HG03520 (cell line): ENCODE measurements at regions not wholly inside any gene's neighbourhood (a gene's known extent, or its start where the extent isn't known, plus 50 kb on each side); places are given as distances from the start of the nearest gene placed in this dataset.
"Not testable (repeated sequence)": the region's sequence is repeated elsewhere in the genome, so short reads cannot be mapped to it uniquely, and the experiment has no call there.

ENCODE experiments used
- ATAC-seq: cut with Tn5 transposase; IDR thresholded peaks from one replicate; pipeline ENCODE4 v1.9.1; 2021; ENCODE audit warnings: mild to moderate bottlenecking, moderate library complexity; ENCODE audit not compliant: unreplicated experiment

DNA sequence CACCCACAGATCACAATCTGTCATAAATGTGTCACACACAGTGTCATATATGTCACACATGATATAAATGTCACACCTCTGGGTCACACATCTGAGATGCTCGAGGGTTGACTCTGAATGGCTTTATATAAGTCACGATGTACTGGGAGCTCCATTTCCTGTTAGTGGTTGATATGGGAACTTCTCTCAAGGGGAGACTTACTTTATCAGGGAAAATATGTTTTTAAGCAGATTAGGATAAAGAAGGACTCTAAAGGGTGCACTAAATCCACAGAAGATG is 83.9 kb upstream of the MEF2A start:
- ATAC-seq = no peak

DNA sequence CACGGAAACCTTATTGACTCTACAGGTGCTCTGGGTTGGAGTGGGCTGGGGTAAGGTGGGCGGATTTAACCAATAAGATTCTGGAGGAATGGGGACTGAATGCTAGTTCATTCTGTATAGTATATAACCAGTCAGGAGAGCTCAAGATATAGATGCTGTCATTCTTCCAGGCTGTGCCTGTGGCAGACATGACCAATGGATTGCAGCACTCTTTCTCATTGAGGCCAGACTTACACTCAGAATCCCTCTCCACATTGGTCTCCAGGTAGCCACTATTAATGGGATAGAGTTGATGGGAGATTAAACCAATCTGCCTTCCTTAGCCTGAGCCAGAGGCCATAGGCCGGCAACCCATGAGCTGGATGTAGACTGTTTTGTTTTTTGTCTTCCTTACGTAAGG is 82.8 kb upstream of the MEF2A start:
- ATAC-seq = no peak

DNA sequence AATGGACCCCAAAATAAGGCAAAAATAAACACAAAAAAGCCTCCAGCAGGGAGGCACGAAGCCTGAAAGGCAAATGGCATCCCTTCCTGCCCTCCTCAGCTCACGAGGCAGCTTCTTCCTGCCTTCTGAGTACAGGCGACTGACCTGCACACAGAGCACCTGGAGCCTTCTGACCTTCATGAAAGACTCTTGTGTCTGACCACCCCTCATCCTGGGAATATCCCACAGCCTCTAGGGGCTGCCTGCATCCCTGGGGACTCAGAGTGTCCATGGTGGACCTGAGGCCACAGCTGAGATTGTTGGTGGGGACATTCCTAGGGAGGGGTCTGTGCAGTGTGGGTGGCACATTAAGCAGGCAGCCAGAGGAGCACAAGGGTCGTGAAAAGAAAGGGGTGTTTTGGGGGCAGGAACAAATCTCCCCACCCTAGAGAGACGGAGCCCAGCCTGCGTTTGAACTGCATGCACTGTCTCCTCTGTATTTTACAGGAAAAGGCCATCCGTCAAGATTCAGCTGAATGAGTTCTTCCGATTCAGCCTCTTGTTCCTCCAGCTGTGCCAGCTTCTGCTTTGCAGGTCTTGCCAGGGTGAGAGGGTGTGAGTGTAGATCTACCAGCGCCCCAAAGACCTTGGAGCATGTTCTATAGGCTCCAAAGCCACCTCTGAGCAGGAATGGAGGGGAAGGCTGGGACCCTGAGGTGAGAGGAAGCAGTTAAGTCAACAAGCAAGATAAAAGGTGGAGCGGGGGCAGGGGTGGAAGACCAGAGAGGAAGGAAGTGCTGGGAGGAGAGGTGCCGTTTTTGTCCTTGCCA is 80.4 kb upstream of the MEF2A start:
- ATAC-seq = no peak

DNA sequence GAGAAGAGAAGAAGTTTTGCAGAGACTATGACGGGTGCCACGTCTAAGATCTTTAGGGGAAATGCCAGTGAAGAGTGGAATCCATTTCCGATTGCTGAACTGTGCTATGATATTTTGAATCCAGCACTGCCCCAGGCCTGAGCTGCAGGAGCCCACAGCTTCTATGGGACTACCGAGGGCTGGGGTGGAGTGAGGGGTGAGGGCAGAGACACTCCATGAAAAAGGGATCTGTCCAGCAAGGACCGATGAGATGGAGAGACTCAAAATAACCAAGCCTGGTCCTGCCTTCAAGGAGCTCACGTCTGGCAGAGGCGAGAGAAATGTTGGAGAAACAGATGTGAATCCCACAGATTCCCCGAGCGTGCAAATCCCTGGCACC is 79.8 kb upstream of the MEF2A start:
- ATAC-seq = no peak

DNA sequence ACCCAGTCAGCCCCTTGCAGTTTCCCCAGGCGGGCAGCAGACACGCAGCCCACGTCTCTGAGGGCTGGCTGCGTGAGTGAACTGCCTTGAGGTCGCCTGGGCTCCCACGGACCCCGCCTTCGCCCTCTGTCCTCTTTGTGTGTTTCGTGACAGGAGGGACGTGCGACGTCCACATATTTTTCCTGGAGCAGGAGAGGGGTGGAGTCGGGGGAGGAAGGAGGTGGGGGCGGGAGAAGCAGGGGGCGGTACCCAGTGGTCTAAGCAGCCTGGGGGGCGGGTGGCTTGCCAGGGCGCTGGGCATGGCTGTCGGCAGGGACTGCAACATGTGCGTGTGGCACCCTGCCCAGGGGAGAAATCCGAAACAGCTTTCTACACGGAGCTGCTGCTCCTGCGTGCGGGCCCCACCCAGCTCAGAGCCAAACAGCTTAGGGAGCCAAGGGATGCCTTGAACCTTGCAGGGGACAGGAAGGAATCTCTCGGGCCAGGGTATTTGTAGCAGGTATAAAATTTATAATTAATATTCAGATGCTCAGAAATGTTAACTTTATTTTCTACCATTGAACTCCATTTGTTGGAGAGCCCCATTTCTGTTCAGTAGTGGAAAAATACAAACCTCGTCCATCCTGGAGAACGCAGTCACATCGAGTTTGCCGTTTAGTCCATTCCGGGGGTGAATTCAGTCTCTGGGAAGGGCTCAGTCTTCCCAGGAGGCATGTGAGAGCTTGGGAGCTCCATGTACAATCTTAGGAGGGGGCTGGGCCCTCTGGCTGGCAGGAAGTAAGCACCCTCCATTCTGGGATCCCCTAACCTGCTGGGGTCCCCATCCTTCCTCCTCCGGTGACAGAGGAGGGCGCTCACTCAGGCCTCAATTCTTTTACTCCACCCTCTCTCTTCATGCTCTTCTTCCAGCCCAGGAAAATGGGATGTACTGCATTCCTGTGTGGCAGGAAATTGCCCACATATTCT is 79.1 kb upstream of the MEF2A start:
- no peak for ATAC-seq

DNA sequence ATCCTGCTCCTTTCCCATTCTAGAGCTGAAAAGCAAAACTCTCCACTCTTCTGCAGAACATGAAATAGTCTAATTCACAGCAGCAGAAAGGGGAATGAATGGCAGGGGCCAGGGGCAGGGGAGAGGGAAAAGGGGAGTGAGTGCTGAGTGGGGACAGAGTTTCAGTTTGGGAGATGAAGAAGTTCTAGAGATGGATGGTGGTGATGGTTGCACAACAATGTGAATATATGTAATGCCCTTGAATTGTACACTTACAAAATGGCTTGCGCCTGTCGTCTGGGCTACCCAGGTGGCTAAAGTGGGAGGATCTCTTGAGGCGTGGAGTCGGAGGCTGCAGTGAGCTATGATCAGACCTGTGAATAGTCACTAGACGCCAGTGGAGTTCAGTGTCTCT is 78.5 kb upstream of the MEF2A start:
- no peak for ATAC-seq

DNA sequence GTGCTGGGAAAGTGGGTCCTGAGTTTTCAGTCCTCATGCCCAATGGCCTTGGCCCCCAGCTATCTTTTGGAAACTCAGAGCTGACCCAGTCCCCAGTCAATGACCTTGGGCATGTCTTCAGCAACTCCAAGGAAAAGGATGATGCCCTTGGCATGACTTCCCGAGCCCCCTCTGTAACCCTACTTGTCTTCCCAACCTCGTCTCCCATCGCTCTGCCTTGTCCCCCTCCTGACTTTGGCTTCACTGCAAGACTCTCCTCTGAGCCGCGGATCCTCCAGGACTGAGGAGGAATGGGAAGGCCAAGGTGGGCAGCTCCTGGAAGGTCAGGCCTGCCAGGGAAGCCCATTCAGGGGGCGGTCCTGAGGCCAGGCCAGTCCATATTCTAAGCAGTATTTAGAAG is 73.5 kb upstream of the MEF2A start:
- ATAC-seq = no peak

DNA sequence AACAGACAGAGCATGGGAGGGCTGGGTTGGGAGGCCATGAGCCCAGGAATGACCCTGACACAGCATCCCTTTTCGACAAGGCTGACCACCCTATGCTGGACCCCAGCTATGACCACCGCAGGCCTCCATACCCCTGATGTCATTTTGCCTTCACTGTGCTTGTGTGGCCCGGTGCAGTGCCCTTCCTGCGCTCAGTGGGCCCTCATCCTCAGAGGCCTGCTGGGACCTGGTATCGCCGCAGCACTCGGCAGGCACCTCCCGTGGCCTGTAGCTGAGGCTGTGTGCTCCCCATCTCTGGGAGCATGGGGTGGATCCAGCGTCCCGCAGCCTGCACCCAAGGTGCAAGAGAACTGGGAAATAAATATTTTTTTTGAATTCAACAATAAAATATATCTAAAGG is 73.1 kb upstream of the MEF2A start:
- no peak for ATAC-seq

DNA sequence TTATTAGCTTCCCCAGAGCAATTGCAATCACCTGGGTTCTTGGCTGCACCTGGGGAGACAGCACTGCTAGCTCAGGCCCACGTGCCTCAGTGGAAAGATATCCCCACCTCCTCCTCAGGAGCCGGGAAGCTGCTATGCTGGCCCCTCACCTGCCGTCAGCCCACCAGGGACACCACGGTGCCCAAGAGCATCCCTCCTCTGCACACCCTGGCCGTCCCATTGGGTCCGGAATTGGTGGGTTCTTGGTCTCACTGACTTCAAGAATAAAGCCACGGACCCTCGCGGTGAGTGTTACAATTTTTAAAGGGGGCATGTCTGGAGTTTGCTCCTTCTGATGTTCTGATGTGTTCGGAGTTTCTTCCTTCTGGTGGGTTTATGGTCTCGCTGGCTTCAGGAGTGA is 72.3 kb upstream of the MEF2A start:
- ATAC-seq = no peak

DNA sequence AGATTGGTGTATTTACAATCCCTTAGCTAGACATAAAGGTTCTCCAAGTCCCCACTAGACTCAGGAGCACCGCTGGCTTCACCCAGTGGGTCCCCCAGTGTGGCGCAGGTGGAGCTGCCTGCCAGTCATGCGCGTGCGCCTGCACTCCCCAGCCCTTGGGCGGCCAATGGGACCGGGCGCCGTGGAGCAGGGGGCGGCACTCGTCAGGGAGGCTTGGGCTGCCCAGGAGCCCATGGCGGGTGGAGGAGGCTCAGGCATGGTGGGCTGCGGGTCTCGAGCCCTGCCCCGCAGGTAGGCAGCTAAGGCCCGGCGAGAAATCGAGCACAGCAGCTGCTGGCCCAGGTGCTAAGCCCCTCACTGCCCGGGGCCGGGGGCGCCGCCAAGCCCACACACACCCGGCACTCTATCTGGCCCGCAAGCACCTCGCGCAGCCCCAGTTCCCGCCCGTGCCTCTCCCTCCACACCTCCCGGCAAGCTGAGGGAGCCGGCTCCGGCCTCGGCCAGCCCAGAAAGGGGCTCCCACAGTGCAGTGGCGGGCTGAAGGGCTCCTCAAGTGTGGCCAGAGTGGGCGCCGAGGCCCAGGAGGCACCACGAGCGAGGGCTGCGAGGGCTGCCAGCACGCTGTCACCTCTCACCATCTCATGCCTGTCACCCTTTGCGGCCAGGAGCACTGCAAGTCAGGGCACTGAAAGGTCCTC is 71.1 kb upstream of the MEF2A start:
- not testable (repeated sequence) for ATAC-seq

DNA sequence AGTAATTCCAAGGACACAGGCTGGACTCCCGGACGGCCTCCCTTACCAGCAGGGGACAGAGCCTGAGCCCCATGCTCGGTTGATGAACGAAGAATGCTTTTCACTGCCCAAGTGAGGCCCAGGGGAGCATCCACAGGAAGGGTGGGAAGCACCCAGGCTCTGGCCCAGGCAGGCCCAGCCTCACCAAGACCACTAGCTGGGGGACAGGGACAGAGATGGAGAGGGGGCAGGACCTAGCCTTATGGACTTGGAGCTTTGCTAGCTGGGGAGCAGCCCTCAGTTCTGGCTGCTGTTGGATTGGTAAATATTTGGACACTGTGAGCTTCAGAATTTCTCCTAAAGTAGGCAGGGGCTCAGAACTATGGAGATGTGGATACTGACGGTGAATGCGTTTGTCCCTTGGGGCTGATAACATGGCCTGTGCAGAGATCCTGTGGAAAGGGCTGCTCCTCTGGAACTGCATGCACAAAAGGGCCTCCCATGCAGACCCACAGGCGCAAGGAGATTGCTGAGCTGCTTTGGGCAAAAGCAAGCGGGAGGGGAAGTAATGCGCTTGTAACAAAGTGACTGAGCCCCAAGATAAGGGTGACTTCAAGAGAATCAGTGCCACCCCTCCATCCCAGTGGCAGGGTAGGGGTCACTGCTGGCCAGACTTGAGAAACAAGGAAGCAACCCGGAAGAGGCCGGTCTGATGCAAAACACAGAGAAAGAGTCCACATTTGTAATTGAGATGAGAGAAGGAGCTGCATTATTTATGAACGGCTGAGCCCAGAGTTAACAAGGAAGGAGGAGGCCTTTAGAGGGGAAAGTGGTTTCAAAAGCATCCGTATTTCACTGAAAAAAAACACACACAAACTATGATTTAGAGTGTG is 70.1 kb upstream of the MEF2A start:
- no peak for ATAC-seq

DNA sequence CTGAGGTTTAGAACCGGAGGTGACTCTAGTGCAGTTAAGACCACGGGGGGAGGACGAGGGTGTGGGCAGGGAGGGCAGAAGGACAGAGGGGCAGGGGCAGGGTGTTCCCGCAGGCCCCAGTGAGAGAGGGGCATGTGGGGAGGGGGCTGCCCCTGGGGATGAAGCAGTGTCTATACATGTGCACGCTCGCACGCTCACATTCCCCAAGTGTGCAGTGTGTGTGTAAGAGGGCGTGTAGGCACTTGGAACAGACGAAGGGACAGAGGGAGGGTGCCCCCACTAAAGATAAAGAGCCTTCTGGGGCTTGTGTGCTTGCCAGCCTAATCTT is 69.5 kb upstream of the MEF2A start:
- no peak for ATAC-seq

DNA sequence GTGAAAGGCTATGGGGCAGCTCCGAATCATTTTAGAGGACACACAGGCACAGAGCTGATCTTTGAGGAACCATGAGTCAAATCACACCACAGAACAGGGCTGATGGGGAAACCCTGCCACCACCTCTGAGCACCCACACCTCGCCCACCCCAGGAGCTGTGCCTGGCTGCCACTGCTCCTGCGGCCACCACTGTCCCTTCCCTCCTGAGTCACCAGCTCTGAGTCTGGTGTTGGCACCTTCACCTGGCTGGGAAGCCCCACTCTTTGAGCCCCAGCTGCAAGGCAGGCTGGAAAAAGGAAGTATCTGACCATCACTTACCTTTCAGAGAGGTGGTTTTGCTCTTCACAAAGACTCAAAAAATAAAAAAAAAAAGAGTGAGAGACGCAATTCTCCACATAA is 63.6 kb upstream of the MEF2A start:
- peak; percentile 58 for ATAC-seq

DNA sequence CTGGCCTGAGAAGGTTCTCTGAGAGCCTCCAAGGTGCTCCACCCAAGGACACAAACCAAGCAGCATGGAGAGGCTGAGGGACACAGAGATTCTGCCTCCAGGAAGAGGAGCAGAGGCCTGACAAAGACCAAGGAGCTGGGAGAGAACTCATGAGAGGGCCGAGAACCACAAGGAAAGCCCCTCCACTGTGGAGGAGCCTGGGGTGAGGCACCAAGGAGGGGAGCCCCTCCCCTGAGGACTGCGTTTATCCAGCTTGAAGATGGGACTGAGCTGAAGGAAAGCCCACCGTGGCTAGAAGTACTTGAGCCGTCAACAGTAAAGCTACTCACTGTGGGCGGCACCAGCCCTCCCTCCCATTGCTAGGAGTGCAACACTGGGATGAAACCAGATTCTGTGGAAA is 63.1 kb upstream of the MEF2A start:
- peak; percentile 10 for ATAC-seq

DNA sequence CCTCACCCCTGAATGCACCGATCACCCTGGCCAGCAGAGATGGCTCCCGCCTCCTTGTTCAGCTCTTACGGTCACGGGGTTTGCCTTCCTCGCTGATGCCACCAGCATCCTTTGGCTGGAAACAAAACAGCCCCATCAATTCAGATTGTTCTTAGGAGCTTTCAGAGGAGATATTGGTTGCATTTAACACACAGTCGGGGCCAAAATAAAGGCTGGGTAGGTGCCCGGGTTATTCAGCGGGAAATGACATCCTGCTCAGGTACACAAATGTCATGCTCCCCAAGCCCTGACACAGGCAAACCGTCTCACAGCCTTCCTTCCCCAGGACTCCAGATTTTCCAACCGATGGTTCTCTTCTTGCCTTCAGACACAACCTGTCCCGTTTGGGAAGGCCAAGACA is 62.4 kb upstream of the MEF2A start:
- ATAC-seq = no peak

DNA sequence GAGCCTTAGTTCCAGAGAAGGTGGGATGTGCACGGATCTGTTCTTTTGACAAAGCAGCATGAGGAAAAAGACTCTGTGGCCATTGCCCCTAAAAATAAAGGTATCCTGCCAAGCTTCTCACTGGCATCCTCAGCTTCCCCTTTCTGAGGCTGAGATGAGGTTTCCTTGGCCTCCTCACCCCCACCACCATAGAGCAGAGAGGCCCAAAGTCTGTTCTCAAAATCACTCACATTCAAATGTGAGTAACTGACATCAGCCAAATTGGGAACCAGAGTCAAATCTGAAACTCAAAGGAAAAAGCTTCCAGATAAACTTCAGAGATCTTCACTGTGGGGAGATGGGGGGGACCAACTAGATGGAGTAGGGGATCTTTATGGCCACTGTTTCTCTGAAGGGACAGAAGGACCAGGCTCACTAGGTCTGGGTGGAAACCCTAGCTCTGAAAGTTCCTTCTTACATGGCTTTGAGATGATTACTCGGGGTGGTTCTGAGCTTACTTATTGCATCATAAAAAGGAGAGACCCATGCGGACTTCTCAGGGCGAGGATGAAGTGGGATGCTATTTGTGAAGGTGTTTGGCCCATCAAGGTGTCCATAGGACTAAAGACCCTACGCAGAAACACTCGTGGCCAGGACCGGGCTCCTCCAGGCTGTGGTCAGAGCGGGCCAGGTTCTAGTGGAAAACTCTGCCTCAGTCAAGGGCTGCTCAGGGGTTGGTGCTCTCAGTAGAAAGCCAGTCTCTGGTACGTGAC is 61.5 kb upstream of the MEF2A start:
- peak; percentile 4 for ATAC-seq

DNA sequence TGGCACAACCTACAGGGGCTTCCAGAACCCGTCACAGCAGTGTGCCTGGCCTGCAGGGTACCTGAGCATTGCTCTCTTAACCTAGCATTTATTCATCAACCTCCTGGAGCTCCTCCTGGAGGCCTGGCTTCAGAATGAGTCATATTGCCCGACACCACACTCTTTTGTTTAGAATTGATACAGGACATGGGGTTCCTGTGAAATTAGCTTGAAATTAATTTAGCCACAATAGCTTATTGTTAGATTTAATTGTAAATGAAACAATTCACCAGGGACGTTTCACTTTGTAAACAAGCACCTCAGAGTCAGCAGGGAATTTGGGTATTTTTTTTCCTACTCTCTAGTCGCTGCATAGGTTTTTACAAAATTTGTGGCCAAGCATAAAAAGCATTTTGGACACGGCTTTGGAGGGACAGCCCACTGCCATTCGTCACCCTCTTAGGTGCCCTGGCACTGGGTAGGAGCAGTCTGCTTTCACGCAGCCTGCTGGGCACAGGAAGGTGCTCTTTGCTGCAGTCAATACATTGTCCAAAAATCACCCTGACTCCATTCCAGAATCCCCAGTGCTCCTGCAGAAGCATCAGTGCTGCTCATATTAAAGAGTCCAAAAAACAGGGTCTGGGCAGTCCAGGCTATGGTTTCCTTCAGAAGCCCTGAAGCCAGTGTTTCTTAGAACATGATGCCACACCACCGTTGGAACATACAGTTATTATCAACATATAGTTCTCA is 60.8 kb upstream of the MEF2A start:
- peak; percentile 42 for ATAC-seq

DNA sequence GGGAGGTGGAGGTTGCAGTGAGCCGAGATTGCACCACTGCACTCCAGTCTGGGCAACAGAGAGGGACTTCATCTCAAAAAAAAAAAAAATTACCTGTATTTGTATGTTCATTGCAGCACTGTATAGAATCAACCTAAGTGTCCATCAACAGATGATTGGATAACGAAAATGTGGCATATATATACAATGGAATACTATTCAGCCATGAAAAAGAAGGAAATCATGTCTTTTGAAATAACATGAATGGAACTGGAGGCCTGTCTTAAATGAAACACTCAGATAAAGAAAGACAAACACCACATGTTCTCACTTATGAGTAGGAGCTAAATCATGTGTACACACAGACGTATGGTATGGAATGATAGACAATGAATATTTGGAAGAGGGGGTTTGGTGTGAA is 59.4 kb upstream of the MEF2A start:
- ATAC-seq = no peak

DNA sequence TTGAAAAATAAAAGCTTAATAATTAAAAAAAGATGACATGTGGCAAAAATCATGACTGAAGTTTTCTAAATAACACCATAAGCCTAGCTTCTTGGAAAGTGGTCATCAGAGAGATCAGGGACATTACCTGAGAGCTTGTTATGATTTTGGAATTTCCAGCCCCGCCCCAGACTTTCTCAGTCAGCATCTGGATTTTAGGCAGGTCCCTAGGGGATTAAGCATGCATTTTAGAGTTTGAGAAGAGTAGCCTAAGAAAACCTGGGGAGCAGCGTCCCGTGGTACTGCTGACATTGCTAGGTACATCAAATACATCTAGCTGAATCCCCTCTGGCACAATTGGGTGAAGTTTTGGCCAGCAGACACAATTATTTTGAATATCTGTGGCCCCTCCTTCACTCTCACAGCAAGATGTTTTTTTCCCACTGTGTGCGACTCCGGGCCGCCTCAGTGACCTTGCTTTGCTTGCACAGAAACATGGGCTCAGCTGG is 58.7 kb upstream of the MEF2A start:
- ATAC-seq = no peak
